Sigmoid colon (tissue), 6 donors: ENCODE measurements at regions not wholly inside any gene's neighbourhood (a gene's known extent, or its start where the extent isn't known, plus 50 kb on each side); places are given as distances from the start of the nearest gene placed in this dataset.

ENCODE experiments used
- DNase-seq: peaks from one replicate; pipeline ENCODE4 v3.0.0-alpha.2; 2019
- H3K27ac ChIP-seq, 4 donors: fragments of 200-600 bp; sonication (generic); one replicate each; pipeline ENCODE4 v1.5.1; 2016 to 2019; ENCODE audit warnings: mild to moderate bottlenecking in 1 of 4
- H3K27me3 ChIP-seq, 3 donors: fragments of 200-600 bp; sonication (generic); one replicate each; pipeline ENCODE4 v1.5.1; 2019; ENCODE audit warnings: mild to moderate bottlenecking in 1 of 3
- H3K36me3 ChIP-seq, 4 donors: fragments of 200-600 bp; sonication (generic); one replicate each; pipeline ENCODE4 v1.5.1; 2016 to 2019
- H3K4me1 ChIP-seq, 4 donors: fragments of 200-600 bp; sonication (generic); one replicate each; pipeline ENCODE4 v1.5.1; 2017 to 2019
- H3K4me3 ChIP-seq, 4 donors: fragments of 200-600 bp; sonication (generic); one replicate each; pipeline ENCODE4 v1.5.1; 2017 to 2019; ENCODE audit warnings: mild to moderate bottlenecking in 2 of 4, moderate library complexity in 1 of 4
- H3K9me3 ChIP-seq, 4 donors: fragments of 200-600 bp in 3 of 4; sonication (generic) in 3 of 4; one replicate each; pipeline versions ENCODE4 v1.5.1 to v1.6.1; 2013 to 2019
- CTCF ChIP-seq, 4 experiments: fragments of 450-650 bp in 3 of 4; fragments of 200-600 bp in 1 of 4; IDR thresholded peaks; one replicate each; pipeline ENCODE4 v1.5.1; 2016 to 2019; ENCODE audit warnings: antibody characterized with exemption in 4 of 4, mild to moderate bottlenecking in 3 of 4, moderate library complexity in 2 of 4
- EP300 ChIP-seq, 4 donors: sonication (generic); formaldehyde crosslinking; IDR thresholded peaks; one replicate each; pipeline ENCODE4 v1.6.1; 2017; ENCODE audit warnings: antibody characterized with exemption in 4 of 4
- POLR2A ChIP-seq, 2 donors: fragments of 450-650 bp; IDR thresholded peaks; one replicate each; pipeline ENCODE4 v1.6.1; 2016; ENCODE audit warnings: antibody characterized with exemption in 2 of 2, mild to moderate bottlenecking in 2 of 2, moderate library complexity in 2 of 2
- POLR2AphosphoS5 ChIP-seq, 4 donors: sonication (generic); formaldehyde crosslinking; IDR thresholded peaks; one replicate each; pipeline ENCODE4 v1.6.1; 2017; ENCODE audit warnings: antibody characterized with exemption in 4 of 4
- WGBS, 2 donors: extraction: QIAGEN DNeasy Blood & Tissue Kit; methylation state at CpG; one replicate each; pipeline ENCODE4 v1.1.7; 2013; 5-methylcytosine and 5-hydroxymethylcytosine counted together
- intact Hi-C: fragments of 100-400 bp; cut with DNase I; formaldehyde crosslinking; loops from one replicate; pipeline ENCODE4 v1.15.1; 2023
- donor health status: healthy with polysubstance abuse.
- donor health status: healthy.

- no peak for TF ChIP-seq CTCF (IDR thresholded peaks at IDR 0.05)
- TF ChIP-seq POLR2AphosphoS5 (IDR thresholded peaks at IDR 0.05) = no peak
- no peak for TF ChIP-seq EP300 (IDR thresholded peaks at IDR 0.05)
- TF ChIP-seq POLR2A (IDR thresholded peaks at IDR 0.05) = no peak
- Histone ChIP-seq H3K9me3 (no peaks in the 10 kb centered on the region), H3K27ac (no peak overlapping the region), H3K36me3 (no peaks in the 10 kb centered on the region), H3K27me3 (no peaks in the 10 kb centered on the region), H3K4me1 (peaks cover 0 to 12% (median 0%) of the 10 kb centered on the region in 4 donors), H3K4me3 (no peak overlapping the region)
- no peak for DNase-seq
- WGBS, 2 donors = 79 to 89% methylated on average over 3 of the region's 3 CpGs
- intact Hi-C loops = no loop called here
Measured at GRCh38 chrX:149312097-149312496, 193.0 kb downstream of the IDS start.

GRCh38 chrX:149302705-149303104, 202.4 kb downstream of the IDS start:
- WGBS, 2 donors = 85 to 93% methylated on average over 2 of the region's 2 CpGs
- Histone ChIP-seq H3K9me3 (no peaks in the 10 kb centered on the region), H3K27ac (no peak overlapping the region), H3K36me3 (no peaks in the 10 kb centered on the region), H3K4me3 (no peak overlapping the region), H3K27me3 (no peaks in the 10 kb centered on the region), H3K4me1 (no peaks in the 10 kb centered on the region)
- DNase-seq = no peak
- TF ChIP-seq CTCF (IDR thresholded peaks at IDR 0.05) (no peak), POLR2AphosphoS5 (IDR thresholded peaks at IDR 0.05) (no peak), EP300 (IDR thresholded peaks at IDR 0.05) (no peak), POLR2A (IDR thresholded peaks at IDR 0.05) (no peak)
- intact Hi-C loops = no loop called here

- H3K4me1 ChIP-seq = no peaks in the 10 kb centered on the region
- no peaks in the 10 kb centered on the region for H3K9me3 ChIP-seq
- TF ChIP-seq EP300 (IDR thresholded peaks at IDR 0.05) (no peak), POLR2A (IDR thresholded peaks at IDR 0.05) (no peak), CTCF (IDR thresholded peaks at IDR 0.05) (no peak), POLR2AphosphoS5 (IDR thresholded peaks at IDR 0.05) (no peak)
- H3K27me3 ChIP-seq = no peaks in the 10 kb centered on the region
- WGBS, 2 donors = 0% methylated on average over 1 of the region's 1 CpG
- intact Hi-C loops = no loop called here
- H3K4me3 ChIP-seq = no peak overlapping the region
- H3K27ac ChIP-seq = no peak overlapping the region
- DNase-seq = no peak
- H3K36me3 ChIP-seq = no peaks in the 10 kb centered on the region
Measured at GRCh38 chrX:149298111-149298510, 207.0 kb downstream of the IDS start.

GRCh38 chrX:149296092-149296491, 209.0 kb downstream of the IDS start:
- 47 to 77% methylated on average over 5 of the region's 5 CpGs for WGBS, 2 donors
- no peaks in the 10 kb centered on the region for H3K9me3 ChIP-seq
- H3K36me3 ChIP-seq = no peaks in the 10 kb centered on the region
- no peaks in the 10 kb centered on the region for H3K4me1 ChIP-seq
- intact Hi-C loops = no loop called here
- TF ChIP-seq POLR2AphosphoS5 (IDR thresholded peaks at IDR 0.05) = no peak
- no peak for TF ChIP-seq CTCF (IDR thresholded peaks at IDR 0.05)
- TF ChIP-seq POLR2A (IDR thresholded peaks at IDR 0.05) = no peak
- no peak for TF ChIP-seq EP300 (IDR thresholded peaks at IDR 0.05)
- no peaks in the 10 kb centered on the region for H3K27me3 ChIP-seq
- no peak for DNase-seq
- no peak overlapping the region for H3K27ac ChIP-seq
- no peak overlapping the region for H3K4me3 ChIP-seq

GRCh38 chrX:149286940-149287349, 218.2 kb downstream of the IDS start:
- Histone ChIP-seq H3K27me3 (no peaks in the 10 kb centered on the region), H3K4me1 (no peaks in the 10 kb centered on the region), H3K4me3 (no peak overlapping the region), H3K36me3 (no peaks in the 10 kb centered on the region), H3K27ac (no peak overlapping the region), H3K9me3 (no peaks in the 10 kb centered on the region)
- intact Hi-C loops = no loop called here
- WGBS, 2 donors = 24 to 25% methylated on average over 4 of the region's 4 CpGs
- peak in 1 of 4 experiments; percentile 41 for TF ChIP-seq CTCF (IDR thresholded peaks at IDR 0.05)
- TF ChIP-seq POLR2A (IDR thresholded peaks at IDR 0.05) = no peak
- DNase-seq = no peak
